SK-N-SH (cell line): ENCODE measurements at regions not wholly inside any gene's neighbourhood (a gene's known extent, or its start where the extent isn't known, plus 50 kb on each side); places are given as distances from the start of the nearest gene placed in this dataset.

ENCODE experiments used
- CTCF ChIA-PET: fragments of 300-600, 350-600 bp; formaldehyde crosslinking; extraction: SDS; loops from one replicate; lab custom pipeline; 2021; lab: Yijun Ruan, JAX
- POLR2A ChIA-PET: fragments of 350-600 bp; sonication (Branson Sonifier 250); formaldehyde crosslinking; extraction: SDS; loops from one replicate; lab custom pipeline; 2020; ENCODE audit warnings: antibody characterized with exemption, inconsistent platforms; lab: Yijun Ruan, JAX
- DNase-seq: peaks from one replicate; pipeline ENCODE4 v3.0.0; 2012
- H2AFZ ChIP-seq: fragments of 200-600 bp; sonication (generic); 2 replicates; pipeline ENCODE4 v1.8.1; 2016; ENCODE audit warnings: antibody characterized with exemption, mild to moderate bottlenecking, low read depth
- H3F3A ChIP-seq: fragments of 200-600 bp; sonication (generic); replicated peaks from 2 replicates; pipeline ENCODE3; 2016; ENCODE audit warnings: antibody characterized with exemption, mild to moderate bottlenecking; ENCODE audit not compliant: insufficient read depth
- H3K27ac ChIP-seq, 2 experiments: fragments of 200-500 bp in 1 of 2; fragments of 200-600 bp in 1 of 2; sonication (Bioruptor generic) in 1 of 2; sonication (generic), shearing (Covaris generic) in 1 of 2; 2 replicates each; pipeline versions ENCODE4 v1.5.1 to v1.6.1; 2014 to 2016; ENCODE audit warnings: low read depth in 2 of 2, inconsistent platforms in 1 of 2, low read length in 1 of 2, mild to moderate bottlenecking in 1 of 2, mixed read lengths in 1 of 2
- H3K27me3 ChIP-seq: fragments of 200-600 bp; sonication (generic), shearing (Covaris generic); 2 replicates; pipeline ENCODE4 v1.6.1; 2016; ENCODE audit warnings: mixed run types; ENCODE audit not compliant: insufficient read depth
- H3K36me3 ChIP-seq, 2 experiments: fragments of 200-500 bp in 1 of 2; fragments of 200-600 bp in 1 of 2; sonication (Bioruptor generic) in 1 of 2; sonication (generic) in 1 of 2; replicated peaks in 1 of 2; 2 replicates each; pipeline versions ENCODE3 to v1.5.1; 2014 to 2016; ENCODE audit warnings: low read length in 1 of 2, mild to moderate bottlenecking in 1 of 2; ENCODE audit not compliant: insufficient read depth in 2 of 2, control insufficient read depth in 1 of 2
- H3K4me1 ChIP-seq, 2 experiments: fragments of 200-500 bp in 1 of 2; fragments of 200-600 bp in 1 of 2; sonication (Bioruptor generic) in 1 of 2; sonication (generic), shearing (Covaris generic) in 1 of 2; 2 replicates each; pipeline versions ENCODE4 v1.5.1 to v1.6.1; 2014 to 2016; ENCODE audit warnings: low read depth in 1 of 2, low read length in 1 of 2, mixed run types in 1 of 2; ENCODE audit not compliant: insufficient read depth in 2 of 2, control insufficient read depth in 1 of 2
- H3K4me2 ChIP-seq: fragments of 200-600 bp; sonication (generic), shearing (Covaris generic); 2 replicates; pipeline ENCODE4 v1.6.1; 2017; ENCODE audit warnings: mixed run types
- H3K4me3 ChIP-seq, 2 experiments: fragments of 200-500 bp in 1 of 2; fragments of 200-600 bp in 1 of 2; sonication (Bioruptor generic) in 1 of 2; sonication (generic), shearing (Covaris generic) in 1 of 2; 2 replicates each; pipeline versions ENCODE4 v1.5.1 to v1.8.1; 2014 to 2016; ENCODE audit warnings: low read depth in 2 of 2, inconsistent platforms in 1 of 2, low read length in 1 of 2, mild to moderate bottlenecking in 1 of 2, mixed read lengths in 1 of 2, moderate library complexity in 1 of 2
- H3K79me2 ChIP-seq: fragments of 200-600 bp; sonication (generic); 2 replicates; pipeline ENCODE4 v1.8.1; 2017; ENCODE audit warnings: mild to moderate bottlenecking; ENCODE audit not compliant: insufficient read depth
- H3K9ac ChIP-seq: fragments of 200-600 bp; sonication (generic); 2 replicates; pipeline ENCODE4 v1.6.1; 2017; ENCODE audit warnings: mixed run types
- H3K9me2 ChIP-seq: fragments of 200-600 bp; sonication (generic); 2 replicates; pipeline ENCODE4 v1.6.1; 2017; ENCODE audit warnings: mixed run types
- H3K9me3 ChIP-seq: fragments of 200-600 bp; sonication (generic); 2 replicates; pipeline ENCODE4 v1.6.1; 2017; ENCODE audit warnings: mixed run types, mild to moderate bottlenecking, moderate library complexity
- H4K20me1 ChIP-seq: fragments of 200-600 bp; sonication (generic); 2 replicates; pipeline ENCODE4 v1.6.1; 2017; ENCODE audit warnings: mild to moderate bottlenecking, mixed run types; ENCODE audit not compliant: insufficient read depth
- ELF1 ChIP-seq: IDR thresholded peaks from 2 replicates; pipeline ENCODE4 v1.4.0; 2012
- EP300 ChIP-seq, 2 experiments: IDR thresholded peaks; 2 replicates each; pipeline versions ENCODE4 v1.4.0 to v1.6.1; 2012; ENCODE audit warnings: borderline replicate concordance in 1 of 2, low read depth in 1 of 2, low read length in 1 of 2
- GABPA ChIP-seq: IDR thresholded peaks from 2 replicates; pipeline ENCODE4 v1.4.0; 2012; ENCODE audit warnings: low read depth, mild to moderate bottlenecking
- JUND ChIP-seq: IDR thresholded peaks from 2 replicates; pipeline ENCODE4 v1.4.0; 2012
- MEF2A ChIP-seq: IDR thresholded peaks from 2 replicates; pipeline ENCODE4 v1.4.0; 2012; ENCODE audit warnings: low read depth, borderline replicate concordance
- MXI1 ChIP-seq: IDR thresholded peaks from 2 replicates; pipeline ENCODE4 v1.6.1; 2012; ENCODE audit warnings: mild to moderate bottlenecking, low read depth, low read length, improper control_type of control experiment
- NFIC ChIP-seq: IDR thresholded peaks from 2 replicates; pipeline ENCODE4 v1.4.0; 2012; ENCODE audit warnings: borderline replicate concordance
- NRF1 ChIP-seq: IDR thresholded peaks from 2 replicates; pipeline ENCODE4 v1.6.1; 2012; ENCODE audit warnings: low read depth, mild to moderate bottlenecking, low read length
- POLR2AphosphoS5 ChIP-seq: IDR thresholded peaks from 2 replicates; pipeline ENCODE4 v1.6.1; 2012; ENCODE audit warnings: low read depth, low read length
- RAD21 ChIP-seq: IDR thresholded peaks from 2 replicates; pipeline ENCODE4 v1.6.1; 2012; ENCODE audit warnings: mild to moderate bottlenecking, low read length
- RXRA ChIP-seq: IDR thresholded peaks from 2 replicates; pipeline ENCODE4 v1.4.0; 2012; ENCODE audit warnings: low read depth, mild to moderate bottlenecking, borderline replicate concordance
- SMC3 ChIP-seq: IDR thresholded peaks from 2 replicates; pipeline ENCODE4 v1.6.1; 2012; ENCODE audit warnings: low read depth, low read length, improper control_type of control experiment
- TAF1 ChIP-seq: IDR thresholded peaks from 2 replicates; pipeline ENCODE4 v1.6.1; 2012; ENCODE audit warnings: low read depth, mild to moderate bottlenecking, low read length, moderate library complexity, borderline replicate concordance
- TCF12 ChIP-seq: IDR thresholded peaks from 2 replicates; pipeline ENCODE4 v1.4.0; 2012
- TEAD4 ChIP-seq: IDR thresholded peaks from 2 replicates; pipeline ENCODE4 v1.4.0; 2012; ENCODE audit warnings: mild to moderate bottlenecking, borderline replicate concordance; ENCODE audit not compliant: insufficient read depth
- WGBS: methylation state at CpG from one replicate; pipeline ENCODE4 v1.1.6; 2017; ENCODE audit warnings: low lambda C conversion rate; 5-methylcytosine and 5-hydroxymethylcytosine counted together
- TF ChIP-seq, protein P1 (sequence below): fragments of 150-350 bp; IDR thresholded peaks from 2 replicates; pipeline ENCODE4 v1.6.1; 2017; ENCODE audit warnings: antibody characterized with exemption, low read length, low read depth, borderline replicate concordance
- TF ChIP-seq, protein P2 (sequence below): fragments of 150-350 bp; IDR thresholded peaks from 2 replicates; pipeline ENCODE4 v1.6.1; 2016; ENCODE audit warnings: mild to moderate bottlenecking, low read depth, low read length
- TF ChIP-seq, protein P3 (sequence below): IDR thresholded peaks from 2 replicates; pipeline ENCODE4 v1.6.1; 2012; ENCODE audit warnings: mild to moderate bottlenecking, low read depth, low read length, moderate library complexity

DNA sequence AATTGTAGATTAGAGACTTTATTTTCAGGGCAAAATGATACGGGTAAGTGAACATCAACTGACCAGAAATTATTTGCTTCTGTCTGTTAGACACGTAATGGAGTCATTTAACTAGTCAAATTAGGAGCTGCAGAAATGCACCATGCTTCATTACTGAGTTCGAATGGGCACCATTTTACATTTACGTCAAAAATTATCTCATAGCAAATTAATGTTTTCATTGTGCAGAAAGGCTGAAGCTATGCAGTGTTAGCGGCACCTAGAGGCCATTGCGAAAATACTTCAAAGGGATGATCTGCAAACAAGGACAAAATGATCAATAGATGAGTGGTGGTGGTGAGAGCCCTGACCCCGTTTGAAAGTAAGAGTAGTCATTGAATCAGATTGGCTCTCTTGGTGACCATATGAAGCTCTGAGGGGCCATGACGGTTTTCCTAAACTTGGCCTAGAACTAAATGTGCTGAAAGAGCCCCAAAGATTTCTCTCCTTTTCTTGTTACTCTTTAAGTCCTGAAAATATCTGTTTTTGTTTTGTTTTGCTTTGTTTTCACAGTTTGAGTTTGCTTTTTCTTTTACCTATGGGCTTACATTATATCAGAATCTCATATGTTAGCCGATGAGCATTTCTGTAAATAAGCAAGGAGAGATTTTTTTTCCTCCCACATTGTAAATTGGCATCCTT is 277.9 kb downstream of the ZNF536 start (continued):
- TF ChIP-seq, protein P1, sequence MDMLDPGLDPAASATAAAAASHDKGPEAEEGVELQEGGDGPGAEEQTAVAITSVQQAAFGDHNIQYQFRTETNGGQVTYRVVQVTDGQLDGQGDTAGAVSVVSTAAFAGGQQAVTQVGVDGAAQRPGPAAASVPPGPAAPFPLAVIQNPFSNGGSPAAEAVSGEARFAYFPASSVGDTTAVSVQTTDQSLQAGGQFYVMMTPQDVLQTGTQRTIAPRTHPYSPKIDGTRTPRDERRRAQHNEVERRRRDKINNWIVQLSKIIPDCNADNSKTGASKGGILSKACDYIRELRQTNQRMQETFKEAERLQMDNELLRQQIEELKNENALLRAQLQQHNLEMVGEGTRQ, result no peak
- TF ChIP-seq TEAD4 (no peak), NFIC (no peak), GABPA (no peak), NRF1 (no peak), ELF1 (no peak), MXI1 (peak; percentile 54), POLR2AphosphoS5 (no peak), MEF2A (no peak)
- TF ChIP-seq, protein P2, sequence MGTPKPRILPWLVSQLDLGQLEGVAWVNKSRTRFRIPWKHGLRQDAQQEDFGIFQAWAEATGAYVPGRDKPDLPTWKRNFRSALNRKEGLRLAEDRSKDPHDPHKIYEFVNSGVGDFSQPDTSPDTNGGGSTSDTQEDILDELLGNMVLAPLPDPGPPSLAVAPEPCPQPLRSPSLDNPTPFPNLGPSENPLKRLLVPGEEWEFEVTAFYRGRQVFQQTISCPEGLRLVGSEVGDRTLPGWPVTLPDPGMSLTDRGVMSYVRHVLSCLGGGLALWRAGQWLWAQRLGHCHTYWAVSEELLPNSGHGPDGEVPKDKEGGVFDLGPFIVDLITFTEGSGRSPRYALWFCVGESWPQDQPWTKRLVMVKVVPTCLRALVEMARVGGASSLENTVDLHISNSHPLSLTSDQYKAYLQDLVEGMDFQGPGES, result no peak

DNA sequence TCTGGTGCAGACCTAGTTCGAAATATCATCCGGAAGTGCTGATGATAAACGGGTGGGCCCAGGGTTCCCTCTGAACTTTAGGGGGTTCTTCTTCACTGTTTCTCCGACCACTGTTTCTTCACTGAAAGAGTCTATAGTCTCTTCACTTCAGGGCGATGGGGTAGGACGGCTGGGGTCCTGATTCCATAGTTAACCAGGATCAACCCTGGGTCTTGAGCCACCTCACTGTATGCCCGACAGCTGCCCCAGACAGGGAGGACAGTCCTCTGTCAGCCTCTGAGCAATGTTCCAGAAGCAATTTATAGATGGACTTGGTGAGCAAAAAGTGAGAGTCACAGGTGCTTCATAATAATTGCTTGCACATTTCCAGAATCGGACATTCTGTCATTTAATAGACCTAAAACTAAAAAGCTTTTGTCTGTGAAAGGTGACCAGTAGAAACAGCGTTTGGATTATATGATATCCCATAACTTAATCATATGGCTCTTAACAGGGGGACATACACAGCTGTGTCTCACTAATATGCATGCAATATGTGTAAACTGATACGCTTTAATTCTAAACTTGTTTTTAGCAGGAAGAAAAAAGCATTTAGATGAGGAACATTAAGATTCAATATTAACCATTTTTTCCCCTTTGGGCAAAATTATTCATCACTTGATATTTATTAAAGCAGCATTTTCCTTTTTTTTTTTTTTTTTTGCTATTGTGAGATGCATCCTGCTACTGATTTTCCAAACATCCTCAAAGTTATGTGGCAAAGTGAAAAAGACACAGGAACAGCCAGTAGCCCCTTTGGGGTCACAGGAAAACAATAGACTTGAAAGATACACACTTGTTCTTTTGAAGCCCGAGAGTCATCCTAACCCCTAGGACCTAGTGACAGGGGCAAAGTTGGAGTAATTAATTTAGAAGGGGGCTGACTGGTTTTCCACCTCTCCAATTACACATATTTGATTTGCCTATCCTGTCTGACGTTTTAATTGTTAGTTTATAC is 277.0 kb downstream of the ZNF536 start:
- no peaks in the 10 kb centered on the region for H3K9me3 ChIP-seq
- WGBS, result 31% methylated on average over 12 of the region's 12 CpGs
- CTCF ChIA-PET, result interaction anchor here (0.6 to 3.5 kb wide), 47 partner anchors 9 to 892 kb away, joined by 3 to 17 read pairs (median 4); no protein-coding TSS in a partner anchor
- no peaks in the 10 kb centered on the region for H3K9me2 ChIP-seq
- no peak overlapping the region for H3K4me3 ChIP-seq
- peaks cover 0 to 10% of the 10 kb centered on the region in 2 experiments; a peak in 2 of 4 replicates for H3K4me1 ChIP-seq
- no peak overlapping the region for H2AFZ ChIP-seq
- POLR2A ChIA-PET, result no interaction called here
- H4K20me1 ChIP-seq, result no peaks in the 10 kb centered on the region
- no peak overlapping the region for H3K4me2 ChIP-seq
- no peaks in the 10 kb centered on the region for H3K27me3 ChIP-seq
- no peak overlapping the region for H3K9ac ChIP-seq
- DNase-seq, result no peak
- H3K79me2 ChIP-seq, result no peaks in the 10 kb centered on the region
- no peaks in the 10 kb centered on the region for H3F3A ChIP-seq
- H3K36me3 ChIP-seq, result no peaks in the 10 kb centered on the region
- TF ChIP-seq EP300 (IDR thresholded peaks at IDR 0.05; ENCODE audit: borderline replicate concordance in 1 of 2, low read depth in 1 of 2, low read length in 1 of 2) (no peak), JUND (no peak), TEAD4 (no peak), TAF1 (no peak), NRF1 (no peak), GABPA (no peak), SMC3 (no peak), RXRA (no peak), RAD21 (no peak), TCF12 (no peak), POLR2AphosphoS5 (no peak)
- TF ChIP-seq, protein P3, sequence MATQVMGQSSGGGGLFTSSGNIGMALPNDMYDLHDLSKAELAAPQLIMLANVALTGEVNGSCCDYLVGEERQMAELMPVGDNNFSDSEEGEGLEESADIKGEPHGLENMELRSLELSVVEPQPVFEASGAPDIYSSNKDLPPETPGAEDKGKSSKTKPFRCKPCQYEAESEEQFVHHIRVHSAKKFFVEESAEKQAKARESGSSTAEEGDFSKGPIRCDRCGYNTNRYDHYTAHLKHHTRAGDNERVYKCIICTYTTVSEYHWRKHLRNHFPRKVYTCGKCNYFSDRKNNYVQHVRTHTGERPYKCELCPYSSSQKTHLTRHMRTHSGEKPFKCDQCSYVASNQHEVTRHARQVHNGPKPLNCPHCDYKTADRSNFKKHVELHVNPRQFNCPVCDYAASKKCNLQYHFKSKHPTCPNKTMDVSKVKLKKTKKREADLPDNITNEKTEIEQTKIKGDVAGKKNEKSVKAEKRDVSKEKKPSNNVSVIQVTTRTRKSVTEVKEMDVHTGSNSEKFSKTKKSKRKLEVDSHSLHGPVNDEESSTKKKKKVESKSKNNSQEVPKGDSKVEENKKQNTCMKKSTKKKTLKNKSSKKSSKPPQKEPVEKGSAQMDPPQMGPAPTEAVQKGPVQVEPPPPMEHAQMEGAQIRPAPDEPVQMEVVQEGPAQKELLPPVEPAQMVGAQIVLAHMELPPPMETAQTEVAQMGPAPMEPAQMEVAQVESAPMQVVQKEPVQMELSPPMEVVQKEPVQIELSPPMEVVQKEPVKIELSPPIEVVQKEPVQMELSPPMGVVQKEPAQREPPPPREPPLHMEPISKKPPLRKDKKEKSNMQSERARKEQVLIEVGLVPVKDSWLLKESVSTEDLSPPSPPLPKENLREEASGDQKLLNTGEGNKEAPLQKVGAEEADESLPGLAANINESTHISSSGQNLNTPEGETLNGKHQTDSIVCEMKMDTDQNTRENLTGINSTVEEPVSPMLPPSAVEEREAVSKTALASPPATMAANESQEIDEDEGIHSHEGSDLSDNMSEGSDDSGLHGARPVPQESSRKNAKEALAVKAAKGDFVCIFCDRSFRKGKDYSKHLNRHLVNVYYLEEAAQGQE, result no peak
- peak overlapping the region in 1 of 2 experiments; percentile 39; a peak in 2 of 4 replicates for H3K27ac ChIP-seq
